ENCODE measurements at regions not wholly inside any gene's neighbourhood (a gene's known extent, or its start where the extent isn't known, plus 50 kb on each side); places are given as distances from the start of the nearest gene placed in this dataset.

DNA sequence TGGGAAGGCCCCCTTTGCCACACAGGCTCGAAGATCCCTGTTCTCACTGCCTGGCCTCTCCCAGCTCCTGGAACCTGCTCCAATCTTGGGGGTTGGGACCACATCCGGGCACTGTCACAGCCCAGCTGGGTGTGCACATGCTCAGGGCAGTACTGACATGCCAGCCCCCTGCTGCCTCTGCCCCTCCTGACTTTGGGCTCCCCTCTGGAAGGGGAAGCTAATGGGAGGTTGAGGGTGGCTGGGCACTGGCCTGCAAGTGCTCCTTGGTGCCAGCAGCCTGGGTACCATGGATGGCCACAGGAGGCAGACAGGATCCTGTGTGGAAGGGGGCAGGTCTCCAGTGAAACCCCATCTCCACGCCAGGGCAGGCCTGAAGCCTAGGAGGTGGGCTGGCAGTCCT is 126.1 kb upstream of the NOL4 start:
- H3K27me3 ChIP-seq = no peaks in the 10 kb centered on the region
- H3K36me3 ChIP-seq = no peaks in the 10 kb centered on the region
- WGBS, 2 donors = 33 to 50% methylated on average over 1 of the region's 3 CpGs
- no peaks in the 10 kb centered on the region for H3K4me1 ChIP-seq
- intact Hi-C loops (cut with DNase I) = no loop called here
- DNase-seq = no peak
- H3K4me3 ChIP-seq = no peak overlapping the region
- H3K27ac ChIP-seq = no peak overlapping the region
- no peak for TF ChIP-seq POLR2A (IDR thresholded peaks at IDR 0.05)
- TF ChIP-seq, protein P1, sequence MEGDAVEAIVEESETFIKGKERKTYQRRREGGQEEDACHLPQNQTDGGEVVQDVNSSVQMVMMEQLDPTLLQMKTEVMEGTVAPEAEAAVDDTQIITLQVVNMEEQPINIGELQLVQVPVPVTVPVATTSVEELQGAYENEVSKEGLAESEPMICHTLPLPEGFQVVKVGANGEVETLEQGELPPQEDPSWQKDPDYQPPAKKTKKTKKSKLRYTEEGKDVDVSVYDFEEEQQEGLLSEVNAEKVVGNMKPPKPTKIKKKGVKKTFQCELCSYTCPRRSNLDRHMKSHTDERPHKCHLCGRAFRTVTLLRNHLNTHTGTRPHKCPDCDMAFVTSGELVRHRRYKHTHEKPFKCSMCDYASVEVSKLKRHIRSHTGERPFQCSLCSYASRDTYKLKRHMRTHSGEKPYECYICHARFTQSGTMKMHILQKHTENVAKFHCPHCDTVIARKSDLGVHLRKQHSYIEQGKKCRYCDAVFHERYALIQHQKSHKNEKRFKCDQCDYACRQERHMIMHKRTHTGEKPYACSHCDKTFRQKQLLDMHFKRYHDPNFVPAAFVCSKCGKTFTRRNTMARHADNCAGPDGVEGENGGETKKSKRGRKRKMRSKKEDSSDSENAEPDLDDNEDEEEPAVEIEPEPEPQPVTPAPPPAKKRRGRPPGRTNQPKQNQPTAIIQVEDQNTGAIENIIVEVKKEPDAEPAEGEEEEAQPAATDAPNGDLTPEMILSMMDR (IDR thresholded peaks at IDR 0.05) = no peak
- no peaks in the 10 kb centered on the region for H3K9me3 ChIP-seq

DNA sequence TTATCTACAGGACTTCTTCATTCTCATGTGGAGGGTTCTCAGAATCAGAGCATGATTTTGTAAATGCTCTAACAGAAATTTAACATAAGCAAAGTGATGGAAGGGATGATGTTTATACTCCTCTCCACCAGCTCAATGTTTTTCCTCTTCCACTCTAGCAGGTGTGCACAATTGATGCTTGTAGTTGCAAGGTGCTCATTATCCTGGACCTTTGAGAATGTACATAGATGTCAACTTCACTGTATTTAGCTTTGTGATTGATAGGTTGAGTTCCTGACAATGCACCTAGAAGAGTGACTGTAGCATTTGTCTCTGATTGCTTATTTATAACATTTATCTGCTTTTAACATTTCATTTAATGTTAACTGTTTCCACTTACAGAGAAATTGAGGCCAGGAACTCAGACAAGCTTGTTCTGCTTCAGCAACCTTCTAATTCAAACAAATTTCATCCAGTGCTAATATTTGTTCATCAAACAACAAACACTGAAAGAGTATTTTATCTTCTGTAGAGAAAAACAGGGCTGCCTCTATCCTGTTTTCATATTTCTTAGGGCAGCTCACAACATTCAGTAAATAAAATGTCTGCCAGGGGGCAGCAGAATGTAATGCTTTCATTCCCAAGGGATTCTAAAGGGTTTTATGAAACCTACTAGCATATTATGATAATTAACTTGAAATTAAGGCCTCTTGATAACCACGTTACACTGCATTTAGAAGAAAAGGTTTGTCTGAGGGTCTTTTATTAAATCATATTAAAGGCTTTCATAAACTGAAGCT is 127.9 kb upstream of the NOL4 start:
- no peaks in the 10 kb centered on the region for H3K27me3 ChIP-seq
- H3K4me3 ChIP-seq = no peak overlapping the region
- no peak overlapping the region for H3K27ac ChIP-seq
- DNase-seq = no peak
- intact Hi-C loops (cut with DNase I) = no loop called here
- no peaks in the 10 kb centered on the region for H3K4me1 ChIP-seq
- no peaks in the 10 kb centered on the region for H3K36me3 ChIP-seq
- WGBS, 2 donors = 44 to 48% methylated on average over 1 of the region's 1 CpG
- no peak for TF ChIP-seq POLR2A (IDR thresholded peaks at IDR 0.05)
- TF ChIP-seq, protein P1 (IDR thresholded peaks at IDR 0.05) = no peak
- H3K9me3 ChIP-seq = no peaks in the 10 kb centered on the region

DNA sequence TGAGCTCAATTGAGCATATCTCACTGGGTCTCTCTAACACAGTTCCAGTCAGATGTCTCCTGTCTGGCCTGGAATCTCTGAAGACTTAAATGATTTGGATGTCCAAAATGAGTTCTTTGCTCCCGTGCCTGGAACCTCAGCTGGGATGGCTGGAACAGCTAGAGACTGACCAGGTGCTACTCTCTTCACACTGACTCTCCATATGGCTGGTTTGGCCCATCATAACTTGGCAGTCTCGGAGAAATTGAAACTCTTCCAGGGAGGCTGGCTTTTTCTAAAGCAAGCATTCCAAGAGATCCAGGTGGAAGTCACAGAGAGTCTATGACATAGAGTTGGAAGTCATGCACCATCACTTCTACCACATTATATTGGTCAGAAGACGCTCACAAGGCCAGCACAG is 129.6 kb upstream of the NOL4 start:
- Histone ChIP-seq H3K36me3 (no peaks in the 10 kb centered on the region), H3K9me3 (no peaks in the 10 kb centered on the region), H3K4me1 (no peaks in the 10 kb centered on the region), H3K27me3 (no peaks in the 10 kb centered on the region), H3K4me3 (no peak overlapping the region), H3K27ac (no peak overlapping the region)
- TF ChIP-seq POLR2A (IDR thresholded peaks at IDR 0.05) = no peak
- TF ChIP-seq, protein P1 (IDR thresholded peaks at IDR 0.05) = no peak
- DNase-seq = no peak
- WGBS, 2 donors = 59 to 74% methylated on average over 2 to 3 of the region's 3 CpGs
- intact Hi-C loops (cut with DNase I) = no loop called here

DNA sequence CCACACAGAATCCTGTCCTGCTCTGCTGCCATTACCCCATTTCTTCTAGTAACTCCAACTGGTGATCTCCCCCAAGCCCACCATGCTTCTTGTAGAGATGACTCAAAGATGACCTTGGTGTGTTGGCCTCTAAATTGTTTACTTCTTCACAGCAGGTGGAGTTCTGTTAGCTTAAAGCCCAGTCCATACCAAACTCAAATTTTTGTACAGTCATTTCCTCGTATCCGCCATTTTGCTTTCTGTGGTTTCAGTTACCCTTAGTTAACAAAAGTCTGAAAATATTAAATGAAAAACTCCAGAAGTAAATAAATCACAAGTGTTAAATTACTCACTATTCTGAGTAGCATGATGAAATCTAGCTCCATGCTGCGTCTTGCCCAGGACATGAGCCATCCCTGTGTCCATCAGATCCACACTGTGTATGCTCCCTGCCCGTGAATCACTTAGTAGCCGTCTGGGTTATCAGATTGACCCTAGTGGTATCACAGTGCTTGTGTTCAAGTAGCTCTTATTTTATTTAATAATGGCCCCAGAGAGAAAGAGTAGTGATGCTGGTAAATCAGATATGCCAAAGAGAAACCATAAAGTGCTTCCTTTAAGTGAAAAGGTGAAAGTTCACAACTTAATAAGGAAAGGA is 133.3 kb upstream of the NOL4 start:
- intact Hi-C loops (cut with DNase I) = no loop called here
- TF ChIP-seq, protein P1 (IDR thresholded peaks at IDR 0.05) = no peak
- TF ChIP-seq POLR2A (IDR thresholded peaks at IDR 0.05) = no peak
- H3K27ac ChIP-seq = no peak overlapping the region
- no peaks in the 10 kb centered on the region for H3K9me3 ChIP-seq
- no peaks in the 10 kb centered on the region for H3K27me3 ChIP-seq
- DNase-seq = no peak
- H3K4me3 ChIP-seq = no peak overlapping the region
- WGBS, 2 donors = 73 to 83% methylated on average over 5 of the region's 5 CpGs
- H3K36me3 ChIP-seq = no peaks in the 10 kb centered on the region
- H3K4me1 ChIP-seq = no peaks in the 10 kb centered on the region

DNA sequence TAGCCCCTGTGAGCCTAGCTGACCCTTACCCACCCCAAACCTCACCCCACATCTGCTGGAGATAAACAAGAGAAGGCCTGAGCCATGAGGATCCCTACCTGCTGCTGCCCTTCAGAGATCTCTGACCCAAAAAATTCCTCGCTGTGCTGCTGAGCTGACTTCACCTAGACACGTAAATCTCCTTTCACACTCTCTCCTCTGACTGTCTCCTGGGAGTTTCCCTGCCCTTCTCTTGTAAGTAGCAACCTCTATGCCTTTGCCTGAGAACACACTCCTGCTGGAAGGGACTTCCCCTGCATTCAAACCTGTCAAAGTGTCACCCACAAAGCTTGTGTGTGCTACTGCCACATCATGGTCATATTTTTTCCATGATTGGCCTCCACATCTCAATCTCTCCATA is 134.2 kb upstream of the NOL4 start:
- Histone ChIP-seq H3K4me3 (no peak overlapping the region), H3K9me3 (no peaks in the 10 kb centered on the region), H3K27ac (no peak overlapping the region), H3K27me3 (no peaks in the 10 kb centered on the region), H3K4me1 (no peaks in the 10 kb centered on the region), H3K36me3 (no peaks in the 10 kb centered on the region)
- DNase-seq = no peak
- 75 to 80% methylated on average over 2 of the region's 2 CpGs for WGBS, 2 donors
- intact Hi-C loops (cut with DNase I) = no loop called here
- no peak for TF ChIP-seq POLR2A (IDR thresholded peaks at IDR 0.05)
- TF ChIP-seq, protein P1 (IDR thresholded peaks at IDR 0.05) = no peak
